ENCODE measurements at regions not wholly inside any gene's neighbourhood (a gene's known extent, or its start where the extent isn't known, plus 50 kb on each side); places are given as distances from the start of the nearest gene placed in this dataset.
A peak's percentile ranks its signal among the peaks of the same experiment; 100 is the strongest.
"Not testable (repeated sequence)": the region's sequence is repeated elsewhere in the genome, so short reads cannot be mapped to it uniquely, and the experiment has no call there.

DNA sequence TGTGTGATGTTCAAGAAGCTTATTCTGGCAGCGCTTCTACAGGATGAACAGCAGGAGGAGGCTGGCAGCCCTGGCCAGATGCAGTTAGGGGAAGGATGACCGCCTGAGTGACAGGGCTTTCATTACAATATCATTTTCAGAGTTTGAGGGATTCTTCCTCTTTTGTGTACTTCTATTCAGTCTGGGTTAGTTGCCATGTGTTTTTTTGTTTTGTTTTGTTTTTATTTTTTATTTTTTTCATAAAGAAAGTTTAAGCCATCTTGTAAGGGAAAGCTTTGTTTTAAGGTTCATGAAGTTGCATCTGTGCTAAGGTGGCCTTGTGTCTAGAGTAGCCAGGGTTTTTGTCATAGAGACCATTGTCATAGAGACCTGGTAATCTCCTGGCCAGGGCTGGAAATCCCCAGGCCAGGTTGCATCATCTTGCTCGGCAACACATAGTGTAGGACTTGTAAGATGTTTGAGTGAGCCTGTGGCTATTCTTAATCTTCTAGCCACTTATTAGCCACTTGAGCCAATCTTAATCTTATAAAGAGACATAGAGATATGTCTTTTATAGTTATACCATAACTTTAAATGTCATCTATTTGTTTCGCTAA is 230.5 kb upstream of the TMEM229A start:
- no peak for DNase-seq (ENCODE audit: low read depth, low spot score)
- peak overlapping the region; percentile 19 for H3K27ac ChIP-seq

DNA sequence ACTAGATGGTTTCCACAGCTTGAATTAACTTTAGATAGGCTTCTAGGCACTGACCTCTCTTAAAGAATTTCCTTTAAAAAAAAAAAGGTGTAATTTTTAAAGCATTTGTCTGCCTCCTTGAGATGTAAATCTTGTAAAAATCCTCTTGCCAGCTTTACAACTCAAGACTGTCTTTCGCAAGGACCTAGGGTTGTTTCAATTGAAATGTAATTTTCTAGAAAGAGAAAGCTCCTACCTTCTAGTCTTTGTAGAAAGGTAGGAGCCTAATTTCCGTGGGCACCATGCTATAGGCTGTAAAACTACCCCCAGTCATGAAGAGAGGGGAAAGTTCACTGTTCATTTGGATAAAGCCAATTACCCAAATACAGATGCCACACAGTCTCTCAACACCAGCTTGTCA is 228.8 kb upstream of the TMEM229A start:
- DNase-seq (ENCODE audit: low read depth, low spot score) = no peak
- H3K27ac ChIP-seq = no peak overlapping the region

DNA sequence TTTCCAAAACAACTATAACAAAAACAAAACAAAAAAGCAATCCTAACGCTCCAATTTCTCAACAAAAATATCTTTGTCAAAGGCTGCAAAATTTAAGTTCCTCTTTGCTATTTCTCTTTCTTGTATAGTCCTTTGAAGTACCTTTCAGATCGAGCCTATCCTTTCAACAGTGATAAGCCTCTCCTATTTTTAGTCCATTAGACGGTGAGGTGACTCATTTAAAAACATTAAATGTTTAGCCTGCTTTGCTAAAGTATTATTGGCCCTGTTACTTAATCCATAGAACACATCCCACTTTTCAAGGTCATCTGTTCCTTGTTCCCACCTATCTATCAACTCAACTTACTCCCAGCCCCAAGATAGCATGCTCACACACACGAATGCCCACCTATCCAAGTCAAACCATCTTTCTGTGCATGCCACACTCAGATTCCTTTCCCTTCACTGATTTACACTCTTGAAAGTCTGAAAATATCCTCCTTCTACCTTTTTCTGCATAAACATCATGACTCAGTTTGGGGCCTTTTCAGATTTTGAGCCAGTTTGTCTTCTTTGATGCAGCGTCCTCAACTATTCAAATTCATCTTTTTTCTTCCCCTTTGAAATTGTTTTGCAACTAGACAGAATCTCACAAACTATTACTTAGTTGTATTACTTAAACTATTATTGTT is 224.9 kb upstream of the TMEM229A start:
- DNase-seq (ENCODE audit: low read depth, low spot score) = no peak
- no peak overlapping the region for H3K27ac ChIP-seq

DNA sequence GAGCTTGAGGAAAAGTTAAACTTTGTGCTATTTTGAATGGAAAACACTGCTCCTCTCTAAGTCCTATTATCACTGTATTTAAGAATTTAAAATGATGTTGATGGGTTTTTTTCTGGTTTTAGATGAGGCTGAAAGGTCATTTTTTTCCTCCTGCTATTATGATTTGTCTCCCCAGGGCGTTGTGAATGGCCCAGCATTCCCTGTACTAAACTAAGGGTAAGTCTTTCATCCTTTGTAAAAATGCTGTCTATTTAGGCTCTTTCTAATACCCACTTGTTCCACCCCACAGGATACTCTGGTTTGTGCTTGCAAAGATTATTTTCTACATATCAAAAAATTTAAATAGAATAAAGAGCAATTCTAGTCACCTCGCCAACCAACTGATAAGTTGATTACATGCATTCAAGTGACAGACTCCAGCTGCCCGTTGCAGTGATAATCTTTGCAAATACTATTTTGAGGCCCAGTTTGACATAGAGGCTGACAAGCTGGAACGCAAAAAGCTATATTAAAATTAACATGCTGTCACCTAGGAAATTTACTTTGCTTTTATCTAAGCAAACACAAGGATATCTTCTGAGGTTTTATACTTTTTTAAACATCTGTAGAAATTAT is 222.3 kb upstream of the TMEM229A start:
- no peak overlapping the region for H3K27ac ChIP-seq
- no peak for DNase-seq (ENCODE audit: low read depth, low spot score)

DNA sequence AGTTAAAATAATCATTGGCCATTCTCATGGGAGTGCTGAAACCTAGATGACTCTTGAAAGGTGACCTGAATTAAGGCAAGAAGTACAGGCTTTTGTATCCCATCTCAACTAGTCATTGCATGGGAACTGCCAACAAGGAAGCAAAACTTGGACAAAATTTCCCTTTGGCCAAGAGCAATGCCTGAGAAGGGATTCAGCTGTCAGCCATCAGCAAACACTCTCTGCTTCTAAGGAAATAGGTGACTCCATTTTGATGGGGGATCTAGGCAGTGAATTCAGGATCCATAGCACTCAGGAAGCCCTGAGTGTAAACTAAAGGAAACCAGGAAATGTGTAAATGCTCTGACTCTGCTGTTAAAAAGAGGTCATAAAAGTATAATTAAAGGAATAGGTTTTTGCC is 221.5 kb upstream of the TMEM229A start:
- H3K27ac ChIP-seq = no peak overlapping the region
- no peak for DNase-seq (ENCODE audit: low read depth, low spot score)

DNA sequence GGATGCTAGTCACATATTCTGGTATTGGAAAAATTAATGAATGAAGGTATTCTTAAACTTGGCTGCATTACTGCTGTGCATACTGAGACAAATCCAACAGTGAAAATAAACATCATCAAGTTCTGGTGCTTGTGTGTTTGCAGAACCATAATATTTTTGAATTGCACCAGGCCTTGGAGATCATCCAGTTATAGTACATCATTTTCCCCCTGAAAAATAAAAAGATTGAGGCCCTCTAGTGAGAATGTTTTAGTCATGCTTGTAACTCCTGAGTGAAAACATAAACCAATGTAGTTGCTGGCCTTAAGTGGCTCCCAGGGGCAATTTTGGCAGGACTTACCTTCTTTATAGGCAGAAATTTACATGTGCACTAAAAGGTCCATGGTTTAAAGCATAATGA is 218.8 kb upstream of the TMEM229A start:
- DNase-seq (ENCODE audit: low read depth, low spot score) = no peak
- no peak overlapping the region for H3K27ac ChIP-seq

DNA sequence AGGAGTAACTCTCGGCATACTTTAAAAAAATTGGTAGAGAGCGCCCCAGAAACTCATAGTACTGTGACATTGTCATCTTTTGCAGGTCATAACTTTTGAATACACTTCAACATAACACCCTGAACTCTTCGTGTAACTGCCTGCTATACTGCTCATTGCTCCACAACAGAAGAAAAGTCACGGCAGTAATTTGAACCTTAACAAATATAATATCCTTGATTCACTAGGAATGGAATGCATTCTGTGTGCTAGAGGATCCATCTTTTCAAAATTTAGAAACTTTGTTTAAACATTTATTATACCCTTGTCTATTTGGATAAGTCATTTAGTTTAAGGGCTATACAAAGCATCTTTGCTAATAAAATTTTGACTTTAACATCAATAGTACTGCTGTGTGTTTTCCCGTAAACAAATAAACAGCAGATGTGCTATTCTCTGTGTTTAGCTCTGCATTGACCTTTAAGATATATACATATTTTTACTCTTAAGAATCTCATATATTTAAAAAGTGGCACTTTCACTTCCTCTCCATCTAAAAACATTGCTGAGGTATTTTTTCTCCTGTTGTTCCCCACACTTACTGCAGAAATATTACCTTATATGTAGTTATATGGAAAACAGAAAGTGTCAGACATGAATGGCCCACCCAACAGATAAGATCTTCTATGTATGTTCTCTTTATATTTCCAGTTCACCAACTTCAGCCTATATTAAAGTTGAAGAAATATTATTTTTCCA is 217.6 kb upstream of the TMEM229A start:
- no peak overlapping the region for H3K27ac ChIP-seq
- no peak for DNase-seq (ENCODE audit: low read depth, low spot score)

DNA sequence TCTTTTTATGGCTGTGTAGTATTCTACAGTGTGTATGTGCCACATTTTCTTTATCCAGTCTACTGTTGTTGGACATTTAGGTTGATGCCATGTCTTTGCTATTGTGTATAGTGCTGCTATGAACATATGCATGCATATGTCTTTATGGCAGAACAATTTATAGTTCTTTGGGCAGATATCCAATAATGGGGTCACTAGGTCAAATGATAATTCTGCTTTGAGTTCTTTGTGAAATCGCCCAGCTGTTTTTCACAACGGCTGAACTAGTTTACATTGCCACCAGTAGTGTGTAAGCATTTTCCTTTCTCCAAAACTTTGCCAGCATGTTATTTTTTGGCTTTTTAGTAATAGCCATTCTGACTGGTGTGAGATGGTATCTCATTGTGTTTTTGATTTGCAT is 214.8 kb upstream of the TMEM229A start:
- DNase-seq (ENCODE audit: low read depth, low spot score) = no peak
- no peak overlapping the region for H3K27ac ChIP-seq

DNA sequence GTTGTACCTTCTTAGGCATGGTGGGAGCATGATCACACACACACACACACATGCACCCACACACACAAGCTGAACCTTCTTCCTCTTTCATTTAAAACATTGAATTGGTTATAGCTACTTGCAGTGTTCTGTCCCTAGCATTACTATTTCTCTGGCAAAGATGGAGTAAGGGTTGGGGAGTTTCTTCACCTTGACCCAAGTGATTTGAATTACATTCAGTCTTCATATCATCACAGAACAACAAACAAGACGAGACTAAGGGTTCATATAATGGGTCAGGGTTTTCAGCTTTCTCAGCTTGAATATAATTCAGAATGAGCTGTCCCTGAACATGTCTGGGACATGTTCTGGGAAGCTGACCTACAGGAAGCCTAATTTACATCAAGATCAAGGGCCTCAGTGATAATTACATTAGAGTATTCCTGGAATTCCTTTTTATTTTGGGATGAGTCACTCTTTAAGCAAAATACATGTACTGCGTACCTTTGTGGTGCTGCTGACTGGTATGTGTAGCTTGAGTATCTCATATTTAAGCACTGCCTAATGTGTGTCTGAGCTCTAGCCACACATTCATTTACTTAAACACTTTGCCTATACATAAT is 213.5 kb upstream of the TMEM229A start:
- H3K27ac ChIP-seq = peak overlapping the region; percentile 97
- peak; percentile 76 for DNase-seq (ENCODE audit: low read depth, low spot score)

DNA sequence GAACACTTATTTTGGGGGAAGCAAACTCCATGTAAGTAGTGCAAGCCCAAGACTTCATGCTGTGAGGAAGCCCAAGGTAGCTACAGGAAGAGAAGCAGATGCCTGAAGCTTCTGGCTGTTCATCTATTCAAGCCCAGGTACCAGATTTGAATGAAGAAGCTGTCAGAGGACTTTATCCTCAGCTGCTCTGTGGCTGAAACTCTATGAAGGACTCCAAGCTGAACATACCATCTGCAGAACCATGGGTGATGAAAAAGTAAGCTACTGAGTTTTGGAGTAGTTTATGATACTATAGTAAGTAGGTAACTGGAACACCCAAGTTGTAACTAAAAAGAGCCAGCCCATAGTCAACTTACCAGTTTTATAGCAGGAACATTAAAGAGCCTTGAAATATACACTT is 211.6 kb upstream of the TMEM229A start:
- DNase-seq (ENCODE audit: low read depth, low spot score) = not testable (repeated sequence)

DNA sequence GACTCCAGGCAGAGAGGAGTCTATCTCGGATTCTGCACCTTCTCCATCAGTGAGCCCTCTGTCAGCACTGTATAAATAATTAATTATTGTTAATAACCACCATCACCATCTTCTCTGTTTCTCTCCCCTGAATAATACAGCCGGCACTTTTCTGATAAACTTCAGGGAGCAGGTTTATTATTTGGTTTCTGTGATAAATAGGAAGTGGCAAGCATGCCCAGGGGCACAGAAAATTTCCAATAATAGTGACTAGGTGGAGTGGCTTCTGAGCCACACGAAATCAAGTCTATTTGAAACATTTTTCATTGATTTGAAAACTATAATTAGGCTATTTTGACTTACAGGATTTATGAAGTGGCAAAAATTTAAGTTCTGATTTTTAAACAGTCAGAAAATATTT is 186.8 kb upstream of the TMEM229A start:
- no peak for DNase-seq (ENCODE audit: low read depth, low spot score)
- no peak overlapping the region for H3K27ac ChIP-seq

More for the DNA sequence above, 211.6 kb upstream of the TMEM229A start:
- H3K27ac ChIP-seq = peak overlapping the region; percentile 97

DNA sequence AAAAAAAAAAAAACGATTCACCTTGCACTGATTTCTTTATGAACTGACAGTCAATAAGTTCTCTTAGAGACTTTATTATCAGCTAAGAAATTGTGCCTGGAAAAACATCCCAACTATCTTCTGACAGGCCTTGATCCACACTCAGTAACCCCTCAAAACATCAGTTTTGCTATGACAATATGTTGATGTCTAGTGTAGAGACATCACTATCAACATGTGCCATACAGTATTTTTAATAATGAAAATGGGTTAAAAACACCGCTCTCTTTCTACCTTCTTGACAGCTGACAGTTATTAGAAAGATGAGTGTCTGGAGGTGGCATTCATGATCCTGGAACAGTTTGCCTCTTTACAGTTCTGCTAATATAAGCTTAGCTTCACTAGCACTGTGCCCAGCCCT is 175.8 kb upstream of the TMEM229A start:
- no peak for DNase-seq (ENCODE audit: low read depth, low spot score)
- H3K27ac ChIP-seq = no peak overlapping the region

DNA sequence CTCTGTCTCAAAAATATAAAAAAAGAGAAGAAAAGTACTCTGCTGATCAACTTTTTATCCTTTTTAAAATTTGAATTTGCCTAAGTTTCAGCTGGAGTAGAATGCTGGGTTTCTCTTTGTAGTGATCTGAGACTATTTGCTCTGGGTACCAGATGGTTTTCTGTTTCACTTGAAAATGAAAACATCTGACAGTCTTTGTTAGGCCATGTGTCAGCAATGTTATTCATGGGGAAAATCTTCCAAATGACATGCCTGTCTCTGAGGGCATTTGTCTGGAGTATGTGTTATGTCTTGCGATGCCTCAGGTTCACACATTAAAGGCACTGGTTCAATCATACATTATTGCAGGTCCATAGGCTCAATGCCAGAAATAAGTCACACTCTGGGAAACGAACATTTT is 175.3 kb upstream of the TMEM229A start:
- H3K27ac ChIP-seq = no peak overlapping the region
- DNase-seq (ENCODE audit: low read depth, low spot score) = no peak

DNA sequence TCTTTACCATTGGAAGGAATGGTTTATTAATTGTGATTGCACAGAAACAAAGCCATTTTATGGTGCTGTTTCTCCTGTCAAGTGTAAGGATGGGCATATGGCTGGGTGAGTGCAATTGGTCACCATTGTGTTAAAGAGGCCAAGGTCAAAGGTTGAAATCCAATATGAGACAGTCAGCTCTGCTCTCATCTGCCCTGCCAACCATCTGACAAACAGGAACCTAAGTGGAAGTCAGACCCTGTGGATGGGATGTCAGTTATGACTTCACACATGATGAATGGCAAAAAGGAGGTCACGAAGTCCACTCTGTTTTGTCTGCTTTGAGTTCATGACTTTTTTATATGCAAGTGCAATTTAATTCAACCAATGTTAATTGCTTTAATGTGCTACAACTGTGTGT is 172.7 kb upstream of the TMEM229A start:
- H3K27ac ChIP-seq = no peak overlapping the region
- DNase-seq (ENCODE audit: low read depth, low spot score) = no peak

DNA sequence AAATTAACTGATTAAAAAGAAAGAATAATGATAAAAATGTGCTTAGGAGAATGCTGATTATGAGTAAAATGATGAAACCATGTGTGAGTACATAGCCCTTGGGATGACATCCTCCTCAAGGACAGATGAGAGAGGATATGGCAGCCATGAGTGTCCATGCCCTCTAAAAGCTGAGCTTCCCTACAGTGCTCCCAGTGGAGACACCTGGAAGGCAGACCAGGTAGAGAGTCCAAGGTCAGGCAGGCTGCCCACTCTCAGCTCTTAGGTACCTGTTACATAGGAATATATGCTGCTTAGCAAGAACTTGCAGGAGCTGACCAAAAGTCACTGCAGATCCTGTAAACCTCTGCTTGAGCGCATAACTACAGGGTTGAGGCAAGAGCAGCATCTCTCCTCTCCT is 169.7 kb upstream of the TMEM229A start:
- no peak for DNase-seq (ENCODE audit: low read depth, low spot score)
- no peak overlapping the region for H3K27ac ChIP-seq

DNA sequence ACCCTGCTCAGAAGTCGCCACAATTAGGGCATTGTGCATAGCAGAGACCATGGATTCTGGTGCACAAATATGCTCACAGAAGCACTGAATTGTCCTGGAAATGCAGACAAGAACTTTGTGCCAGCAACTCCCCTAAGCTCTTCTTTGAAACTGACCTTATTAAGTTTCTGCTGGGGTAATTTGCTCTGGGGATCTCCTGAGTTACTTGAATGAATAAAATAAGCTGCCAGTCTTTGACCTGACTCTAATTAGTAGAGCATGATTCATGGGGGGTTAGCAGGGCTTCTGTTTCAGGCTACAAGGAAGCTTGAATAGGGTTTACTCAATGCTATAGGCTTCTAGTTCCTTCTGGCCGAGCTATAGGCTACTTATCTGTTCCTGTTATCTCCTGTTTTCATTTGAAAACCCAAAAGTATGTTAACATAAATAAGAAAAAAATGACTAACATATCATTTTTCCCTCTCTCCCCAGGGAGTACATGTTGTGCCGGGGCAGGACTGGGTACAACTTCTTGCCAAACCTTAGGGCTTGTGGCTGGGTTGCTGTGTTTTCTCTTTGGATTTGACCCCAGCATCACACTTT is 169.0 kb upstream of the TMEM229A start:
- no peak for DNase-seq (ENCODE audit: low read depth, low spot score)
- H3K27ac ChIP-seq = no peak overlapping the region

DNA sequence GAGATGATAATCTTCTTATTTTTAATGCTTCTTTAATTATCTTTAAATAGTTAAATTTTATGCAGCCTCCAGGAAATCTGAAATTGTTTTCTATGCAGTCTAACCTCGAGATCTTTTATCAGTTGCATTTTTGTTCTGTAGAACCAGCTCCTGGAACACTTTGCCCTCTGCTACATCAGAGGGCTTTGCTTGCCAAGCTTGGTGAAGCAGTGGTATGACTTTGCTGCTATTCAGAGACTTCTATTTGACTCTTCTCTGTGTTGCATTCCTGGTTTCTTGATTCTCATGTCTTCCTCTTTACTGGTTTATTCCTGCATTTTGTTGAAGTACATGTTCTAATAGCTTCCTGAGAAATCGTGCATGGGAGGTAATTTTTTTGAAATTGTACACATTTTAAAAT is 163.7 kb upstream of the TMEM229A start:
- H3K27ac ChIP-seq = no peak overlapping the region
- no peak for DNase-seq (ENCODE audit: low read depth, low spot score)

DNA sequence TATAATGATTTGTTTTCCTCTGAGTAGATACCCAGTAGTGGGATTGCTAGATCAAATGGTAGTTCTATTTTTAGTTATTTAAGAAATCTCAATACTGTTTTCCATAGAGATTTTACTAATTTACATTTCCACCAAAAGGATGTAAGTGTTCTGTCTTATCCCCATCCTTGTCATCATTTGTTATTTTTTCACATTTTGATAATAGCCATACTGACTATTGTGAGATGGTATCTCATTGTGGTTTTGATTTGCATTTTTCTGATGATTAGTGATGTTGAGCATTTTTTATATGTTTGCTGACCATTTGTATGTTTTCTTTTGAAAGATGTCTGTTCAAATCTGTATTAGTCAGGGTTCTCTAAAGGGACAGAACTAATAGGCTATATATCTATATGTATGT is 160.0 kb upstream of the TMEM229A start:
- H3K27ac ChIP-seq = no peak overlapping the region
- DNase-seq (ENCODE audit: low read depth, low spot score) = no peak

DNA sequence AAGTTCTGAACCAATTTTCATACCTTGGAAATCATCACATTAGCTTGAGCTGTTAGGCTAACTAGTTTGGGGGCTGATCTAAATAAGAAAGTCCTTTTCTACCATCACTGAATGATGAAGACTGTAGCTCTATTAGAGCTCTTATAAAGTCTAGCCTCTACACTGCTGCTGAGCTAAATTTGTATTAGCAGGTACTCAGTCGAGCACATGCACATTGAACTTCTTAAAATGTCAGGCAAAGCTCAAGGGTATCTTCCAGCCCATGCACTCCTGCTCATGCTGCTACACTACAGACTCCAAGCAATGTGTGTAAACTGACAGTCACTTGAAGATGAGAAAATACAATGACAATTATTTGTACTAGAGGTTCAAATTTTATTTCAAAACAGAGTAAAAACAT is 158.8 kb upstream of the TMEM229A start:
- no peak overlapping the region for H3K27ac ChIP-seq
- DNase-seq (ENCODE audit: low read depth, low spot score) = no peak

DNA sequence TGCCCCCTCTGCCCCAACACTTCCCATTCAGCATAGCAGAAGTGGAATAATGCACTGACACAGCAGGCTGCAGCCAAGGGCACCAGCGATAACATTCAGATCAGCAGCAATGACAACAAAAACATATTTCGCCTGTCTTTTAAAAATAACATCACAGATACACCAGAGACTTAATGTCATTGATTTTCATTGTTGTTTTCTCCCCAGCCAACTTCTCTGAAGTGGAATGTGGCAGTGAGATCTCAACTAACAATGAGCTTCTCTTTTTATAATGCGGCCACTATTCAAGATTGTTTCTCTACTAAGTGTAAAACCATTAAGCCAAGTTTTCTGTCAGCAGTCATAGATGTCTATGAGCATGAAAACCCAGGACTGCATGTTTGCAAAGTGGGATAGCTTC is 158.2 kb upstream of the TMEM229A start:
- H3K27ac ChIP-seq = no peak overlapping the region
- DNase-seq (ENCODE audit: low read depth, low spot score) = no peak

DNA sequence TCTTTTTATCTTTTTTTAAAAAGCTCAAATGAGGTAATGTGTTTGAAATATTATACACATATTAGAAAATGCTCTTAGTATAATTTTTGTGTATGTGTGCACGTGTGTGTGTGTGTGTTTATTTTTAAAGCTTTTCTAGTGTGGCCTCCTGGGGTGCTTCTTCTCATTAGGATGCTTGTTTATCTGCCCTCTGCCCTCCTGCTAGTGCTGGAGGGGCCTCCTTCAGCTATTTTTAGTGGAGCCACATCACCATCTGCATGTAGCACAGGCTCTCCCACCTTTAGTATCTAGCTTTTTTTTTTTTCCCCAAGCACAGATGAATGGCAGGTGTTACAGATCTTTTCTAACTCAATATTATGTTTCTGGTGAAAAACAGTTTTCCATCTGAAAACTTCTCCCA is 155.7 kb upstream of the TMEM229A start:
- H3K27ac ChIP-seq = no peak overlapping the region
- no peak for DNase-seq (ENCODE audit: low read depth, low spot score)
